GM18499 (cell line): ENCODE measurements at regions not wholly inside any gene's neighbourhood (a gene's known extent, or its start where the extent isn't known, plus 50 kb on each side); places are given as distances from the start of the nearest gene placed in this dataset.

Experiments used
- ATAC-seq: cut with Tn5 transposase; IDR thresholded peaks from one replicate; pipeline ENCODE4 v1.9.1; 2021; ENCODE audit warnings: moderate number of reproducible peaks; ENCODE audit not compliant: insufficient read depth, unreplicated experiment

DNA sequence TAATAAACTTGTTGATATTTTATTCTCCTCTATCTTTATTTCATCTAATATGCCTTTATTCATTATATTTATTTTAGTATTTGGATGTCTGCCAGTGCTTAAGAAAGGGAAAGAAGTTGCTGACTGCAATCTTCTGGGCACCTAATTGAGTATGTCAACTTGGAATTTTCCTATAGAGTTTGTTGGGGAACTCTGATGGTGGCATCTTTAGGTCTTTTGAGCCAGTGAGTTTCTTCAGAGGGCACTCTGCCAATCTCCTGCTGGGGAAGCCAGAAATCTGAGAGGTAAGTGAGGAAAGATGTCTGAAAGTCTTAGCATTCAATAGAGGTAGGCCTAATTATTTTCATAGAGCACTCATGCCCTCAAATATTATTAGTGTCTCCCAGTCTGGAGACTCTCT is 475.0 kb downstream of the GABRG1 start:
- ATAC-seq: no peak

GRCh38 chr4:45647823-45648222 is 476.0 kb downstream of the GABRG1 start:
- no peak for ATAC-seq

- no peak for ATAC-seq
These were observed 476.8 kb downstream of the GABRG1 start for GRCh38 chr4:45646885-45647590.

DNA sequence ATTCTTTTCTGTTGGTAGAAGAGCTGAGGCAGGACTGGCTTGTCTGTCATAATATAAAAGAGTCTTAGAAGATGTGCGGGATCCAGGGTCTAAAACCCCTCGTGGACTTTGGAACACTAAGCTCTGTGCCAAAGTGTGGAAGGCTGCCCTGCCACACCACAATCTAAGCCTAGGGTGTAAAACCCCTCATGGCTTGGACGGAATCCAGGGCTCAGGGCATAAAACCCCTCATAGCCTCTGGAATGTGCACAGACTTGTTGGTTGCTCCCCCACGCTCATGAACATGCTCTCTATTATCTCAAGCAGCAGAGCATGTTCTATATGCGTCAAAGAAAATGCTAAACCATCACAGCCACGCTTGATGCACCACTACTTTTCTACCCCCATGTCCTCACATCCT is 483.6 kb downstream of the GABRG1 start:
- ATAC-seq: no peak

DNA sequence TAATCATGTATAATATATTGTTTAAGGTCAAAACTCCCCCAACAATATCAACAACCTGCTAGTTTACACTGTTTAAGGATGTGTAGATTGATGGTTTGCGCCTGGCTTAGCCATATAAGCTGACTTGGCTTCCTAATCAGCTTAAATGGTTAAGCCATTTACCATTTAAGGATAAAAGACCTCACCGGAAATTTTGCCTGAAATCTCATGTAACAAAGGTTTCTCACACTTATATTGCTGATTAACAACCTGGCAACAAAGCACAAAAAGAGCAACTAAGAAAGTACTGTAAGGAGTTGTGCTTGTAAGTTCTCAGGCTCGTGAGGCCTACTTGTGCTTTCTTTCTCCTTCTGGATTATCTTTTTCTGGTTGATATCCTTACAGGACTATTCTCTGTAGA is 485.2 kb downstream of the GABRG1 start:
- ATAC-seq: no peak

- no peak for ATAC-seq
These were observed 487.7 kb downstream of the GABRG1 start for GRCh38 chr4:45636175-45636574.

DNA sequence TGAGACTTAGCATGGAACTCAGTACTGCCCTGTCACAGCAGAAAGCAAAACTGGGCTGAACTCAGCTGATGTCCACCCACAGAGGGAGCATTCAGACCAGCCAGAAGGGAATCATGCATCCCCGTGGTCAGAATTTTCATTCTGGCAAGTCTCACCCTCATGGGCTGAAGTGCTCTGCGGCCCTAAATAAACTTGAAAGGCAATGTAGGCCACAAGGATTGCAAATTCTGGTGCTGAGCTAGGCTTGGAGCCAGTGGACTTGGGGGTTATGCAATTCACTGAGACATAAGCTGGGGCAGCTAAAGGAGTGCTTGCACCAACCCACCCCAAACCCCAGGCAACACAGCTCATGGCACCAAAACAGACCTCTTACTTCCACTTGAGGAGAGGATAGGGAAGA is 494.1 kb downstream of the GABRG1 start:
- ATAC-seq: no peak

DNA sequence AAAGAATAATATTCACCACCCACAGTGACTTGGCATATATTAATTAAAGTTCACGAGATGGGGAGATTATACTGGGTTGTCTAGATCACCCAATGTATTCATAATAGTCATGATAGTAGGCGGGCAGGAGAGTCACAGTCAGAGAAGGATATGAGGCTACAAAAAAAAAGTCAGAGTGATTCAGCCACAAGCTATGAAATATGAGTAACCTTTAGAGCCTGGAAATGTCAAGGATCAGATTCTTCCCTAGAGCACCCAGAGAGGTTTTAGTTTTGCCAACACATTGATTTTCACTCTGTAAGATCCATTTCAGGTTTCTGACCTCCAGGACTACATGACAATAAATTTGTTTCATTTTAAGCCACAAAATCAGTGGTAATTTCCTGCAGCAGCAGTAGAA is 501.9 kb downstream of the GABRG1 start:
- ATAC-seq: no peak

DNA sequence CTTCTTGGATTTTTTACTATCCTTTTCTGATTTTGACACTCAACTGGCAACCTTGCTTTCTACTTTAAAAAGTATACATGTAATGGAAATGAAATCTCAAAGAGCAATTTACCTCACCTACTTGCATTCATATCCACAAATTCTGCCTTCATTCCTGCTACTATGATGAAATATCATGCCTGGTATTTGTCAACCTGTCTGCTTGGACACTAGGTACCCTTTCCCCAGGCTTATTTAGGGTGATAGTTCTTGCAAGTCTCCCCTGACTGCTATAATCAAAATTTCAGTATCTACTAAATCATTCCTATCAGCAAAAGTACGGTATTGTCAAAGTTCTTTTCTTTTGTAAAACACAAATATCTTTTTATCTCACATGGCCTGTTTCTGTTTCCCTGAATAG is 503.0 kb downstream of the GABRG1 start:
- no peak for ATAC-seq

DNA sequence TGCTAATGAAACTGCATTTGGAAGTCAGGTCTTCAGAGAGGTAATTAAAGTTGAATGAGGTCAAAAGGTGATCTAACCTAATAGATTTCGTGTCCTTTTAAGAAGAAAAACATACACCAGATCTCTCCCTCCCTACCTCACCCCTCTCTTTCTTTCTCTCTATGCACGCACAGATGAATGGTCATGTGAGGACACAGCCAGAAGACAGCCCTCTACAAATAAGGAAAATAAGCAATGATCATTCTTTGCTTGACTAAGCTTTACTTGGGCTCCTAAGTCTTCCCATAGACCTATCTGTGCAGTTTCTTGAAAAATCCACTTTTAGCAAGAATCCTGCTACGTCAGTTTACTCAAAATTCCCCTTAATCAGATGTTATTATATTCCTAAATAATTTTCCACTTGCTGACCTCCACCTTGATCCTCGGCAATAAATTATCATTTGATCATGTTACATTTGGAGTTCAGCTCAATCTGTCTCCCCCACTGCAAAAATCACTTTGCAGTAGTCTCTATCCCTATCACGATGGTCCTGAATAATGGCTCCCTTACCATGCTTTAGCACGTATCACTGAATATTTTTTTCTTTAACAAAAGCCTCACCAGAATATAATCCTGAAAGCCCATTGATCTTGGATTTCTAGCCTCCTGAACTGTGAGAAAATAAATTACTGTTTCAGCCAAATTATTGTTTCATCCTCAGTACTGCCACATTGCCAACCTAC is 527.3 kb downstream of the GABRG1 start:
- no peak for ATAC-seq

- no peak for ATAC-seq
These were observed 543.5 kb downstream of the GABRG1 start for GRCh38 chr4:45580334-45580733.

GRCh38 chr4:45578874-45579273 is 545.0 kb downstream of the GABRG1 start:
- no peak for ATAC-seq

GRCh38 chr4:45576275-45576674 is 547.6 kb downstream of the GABRG1 start:
- no peak for ATAC-seq

DNA sequence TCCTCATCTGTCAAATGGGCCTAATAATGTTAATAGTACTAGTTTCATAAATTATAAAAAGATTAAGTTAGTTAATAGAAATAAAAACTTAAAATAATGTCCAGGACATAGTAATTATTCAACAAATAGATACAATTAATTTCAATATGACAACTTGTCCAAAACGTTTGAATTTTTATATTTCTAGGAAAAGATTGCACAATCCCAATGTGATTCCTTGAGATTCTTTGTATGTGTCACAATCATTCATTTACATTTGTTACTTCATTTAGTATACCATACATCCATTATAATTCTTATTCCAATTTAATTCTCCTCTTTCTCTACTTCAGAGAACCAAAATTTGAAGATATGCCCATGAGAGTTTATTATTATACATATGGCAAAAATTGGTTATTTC is 554.2 kb downstream of the GABRG1 start:
- ATAC-seq: no peak

- ATAC-seq: no peak
These were observed 555.2 kb downstream of the GABRG1 start for GRCh38 chr4:45568694-45569093.

DNA sequence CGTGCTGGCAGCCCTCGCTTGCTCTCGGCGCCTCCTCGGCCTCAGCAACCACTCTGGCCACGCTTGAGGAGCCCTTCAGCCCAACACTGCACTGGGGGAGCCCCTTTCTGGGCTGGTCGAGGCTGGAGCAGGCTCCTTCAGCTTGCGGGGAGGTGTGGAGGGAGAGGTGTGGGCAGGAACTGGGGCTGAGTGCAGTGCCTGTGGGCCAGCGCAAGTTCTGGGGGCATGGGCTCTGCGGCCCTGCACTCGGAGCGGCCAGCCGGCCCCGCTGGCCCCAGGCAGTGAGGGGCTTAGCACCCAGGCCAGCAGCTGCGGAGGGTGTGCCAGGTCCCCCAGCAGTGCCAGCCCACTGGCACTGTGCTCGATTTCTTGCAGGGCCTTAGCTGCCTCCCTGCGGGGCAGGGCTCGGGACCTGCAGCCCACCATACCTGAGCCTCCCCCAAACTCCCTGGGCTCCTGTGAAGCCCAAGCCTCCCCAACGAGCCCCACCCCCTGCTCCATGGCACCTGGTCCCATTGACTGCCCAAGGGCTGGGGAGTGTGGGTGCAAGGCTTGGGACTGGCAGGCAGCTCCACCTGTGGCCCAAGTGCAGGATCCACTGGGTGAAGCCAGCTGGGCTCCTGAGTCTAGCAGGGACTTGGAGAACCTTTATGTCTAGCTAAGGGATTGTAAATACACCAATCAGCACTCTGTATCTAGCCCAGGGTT is 556.8 kb downstream of the GABRG1 start:
- no peak for ATAC-seq

- no peak for ATAC-seq
These were observed 569.4 kb downstream of the GABRG1 start for GRCh38 chr4:45554423-45554822.

DNA sequence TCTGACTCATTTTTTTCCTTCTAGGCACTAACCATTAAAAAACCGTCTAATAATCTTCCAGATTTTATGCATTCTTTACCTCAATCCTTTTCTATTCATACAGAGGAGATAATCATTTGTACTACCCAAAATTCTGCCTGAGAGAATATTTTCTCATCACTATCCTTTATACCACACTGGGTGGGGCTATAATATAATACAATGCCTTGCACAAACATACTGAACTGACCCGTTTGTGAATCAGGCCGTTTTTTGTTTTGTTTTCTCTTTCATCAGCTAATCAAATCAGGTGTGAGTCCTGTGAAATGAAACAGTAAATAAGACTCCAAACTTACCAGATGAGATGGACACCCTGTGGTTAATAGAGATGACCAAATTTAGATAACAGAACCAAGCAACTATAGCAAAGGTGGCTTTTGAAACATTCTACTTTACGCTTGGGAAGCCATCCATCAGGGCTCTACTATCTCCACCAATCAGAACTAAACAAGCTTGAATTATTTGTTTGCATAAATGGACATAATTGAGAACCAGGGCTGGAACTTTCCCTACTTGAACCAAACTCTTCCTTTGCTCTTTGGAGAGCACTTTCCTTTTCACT is 573.0 kb downstream of the GABRG1 start:
- no peak for ATAC-seq

DNA sequence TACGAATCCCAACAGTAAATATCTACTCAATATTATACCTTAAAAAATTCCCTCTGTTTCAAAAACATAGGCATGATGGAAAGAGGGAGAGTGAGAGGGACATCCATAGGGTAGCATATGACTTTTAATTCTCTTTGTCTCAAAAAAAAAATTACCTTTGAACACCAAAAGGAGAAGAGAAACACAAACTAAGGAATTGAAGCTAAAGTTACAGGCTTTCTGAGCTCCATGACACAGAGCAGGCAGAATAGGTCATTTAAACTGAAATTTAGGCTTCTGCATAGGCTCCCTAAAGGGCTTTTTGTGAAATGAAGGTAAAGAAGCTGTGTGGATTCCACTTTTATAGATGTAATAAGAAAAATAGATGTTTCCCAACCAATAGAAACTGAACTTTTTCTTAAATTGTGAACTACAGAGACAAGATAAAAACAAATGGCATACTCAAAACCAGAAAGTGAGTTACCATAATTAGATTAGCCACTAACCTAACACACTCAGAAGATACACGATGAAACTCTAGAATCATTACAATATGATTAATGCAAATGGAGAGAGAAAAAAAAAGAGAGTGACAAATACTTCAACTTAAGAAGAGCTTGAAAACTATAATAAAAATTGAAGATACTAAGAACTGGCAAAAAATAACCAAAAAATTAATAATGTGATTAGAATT is 584.6 kb downstream of the GABRG1 start:
- no peak for ATAC-seq

GRCh38 chr4:45530498-45530897 is 593.4 kb downstream of the GABRG1 start:
- ATAC-seq: no peak

- ATAC-seq: no peak
These were observed 596.7 kb downstream of the GABRG1 start for GRCh38 chr4:45527160-45527559.
